ENCODE measurements at regions not wholly inside any gene's neighbourhood (a gene's known extent, or its start where the extent isn't known, plus 50 kb on each side); places are given as distances from the start of the nearest gene placed in this dataset.

DNA sequence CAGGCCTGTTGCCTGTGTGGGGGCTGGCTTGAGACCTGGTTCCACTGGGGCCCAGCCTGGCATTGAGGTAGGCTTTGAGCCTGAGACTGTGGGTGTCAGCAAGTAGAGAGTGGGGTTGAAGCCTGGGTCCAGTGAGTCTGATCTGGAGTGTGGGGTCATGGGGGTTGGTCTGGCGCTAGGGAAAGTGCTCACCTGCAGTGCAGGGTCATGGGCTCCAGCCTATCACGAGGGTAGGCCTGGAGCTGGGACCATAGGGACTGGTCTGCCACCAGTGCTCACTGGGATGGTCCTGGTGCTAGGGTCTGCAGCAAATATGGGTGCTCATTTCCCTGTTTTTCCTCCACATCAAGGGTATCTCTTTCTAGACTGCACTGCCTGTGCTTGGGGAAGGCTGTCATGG is 95.4 kb upstream of the KLF14 start:
- no peaks in the 10 kb centered on the region for H3K9me3 ChIP-seq (ENCODE audit: control insufficient read depth, low read depth, low read length)
- DNase-seq (ENCODE audit: low read depth, low spot score) = no peak
- H3K36me3 ChIP-seq (ENCODE audit: control insufficient read depth in 2 of 2, extremely low read depth in 1 of 2, insufficient read depth in 2 of 2, low read length in 2 of 2) = no peaks in the 10 kb centered on the region
- H3K4me1 ChIP-seq (ENCODE audit: control insufficient read depth, extremely low read depth, insufficient read depth, low read length) = no peaks in the 10 kb centered on the region
- no peaks in the 10 kb centered on the region for H3K9me1 ChIP-seq (ENCODE audit: control insufficient read depth, extremely low read depth, insufficient read depth, low read length)
- no peak overlapping the region for H3K4me3 ChIP-seq (ENCODE audit: control insufficient read depth in 2 of 3, extremely low read depth in 1 of 3, insufficient read depth in 2 of 3, low read depth in 1 of 3, low read length in 3 of 3)
- H3K79me2 ChIP-seq (ENCODE audit: control insufficient read depth, insufficient read depth, low read length) = no peaks in the 10 kb centered on the region
- no peak overlapping the region for H3K4me2 ChIP-seq (ENCODE audit: control insufficient read depth, extremely low read depth, insufficient read depth, low read depth, low read length)
- H4K20me1 ChIP-seq (ENCODE audit: control insufficient read depth, extremely low read depth, insufficient read depth, low read length) = no peaks in the 10 kb centered on the region
- H3K9ac ChIP-seq (ENCODE audit: control insufficient read depth, extremely low read depth, insufficient read depth, low read length) = no peak overlapping the region
- no peaks in the 10 kb centered on the region for H3K27me3 ChIP-seq (ENCODE audit: control insufficient read depth, extremely low read depth, insufficient read depth, low read length)
- TF ChIP-seq EZH2 (IDR thresholded peaks at IDR 0.05; ENCODE audit: low read length) = no peak
- TF ChIP-seq, protein P1, sequence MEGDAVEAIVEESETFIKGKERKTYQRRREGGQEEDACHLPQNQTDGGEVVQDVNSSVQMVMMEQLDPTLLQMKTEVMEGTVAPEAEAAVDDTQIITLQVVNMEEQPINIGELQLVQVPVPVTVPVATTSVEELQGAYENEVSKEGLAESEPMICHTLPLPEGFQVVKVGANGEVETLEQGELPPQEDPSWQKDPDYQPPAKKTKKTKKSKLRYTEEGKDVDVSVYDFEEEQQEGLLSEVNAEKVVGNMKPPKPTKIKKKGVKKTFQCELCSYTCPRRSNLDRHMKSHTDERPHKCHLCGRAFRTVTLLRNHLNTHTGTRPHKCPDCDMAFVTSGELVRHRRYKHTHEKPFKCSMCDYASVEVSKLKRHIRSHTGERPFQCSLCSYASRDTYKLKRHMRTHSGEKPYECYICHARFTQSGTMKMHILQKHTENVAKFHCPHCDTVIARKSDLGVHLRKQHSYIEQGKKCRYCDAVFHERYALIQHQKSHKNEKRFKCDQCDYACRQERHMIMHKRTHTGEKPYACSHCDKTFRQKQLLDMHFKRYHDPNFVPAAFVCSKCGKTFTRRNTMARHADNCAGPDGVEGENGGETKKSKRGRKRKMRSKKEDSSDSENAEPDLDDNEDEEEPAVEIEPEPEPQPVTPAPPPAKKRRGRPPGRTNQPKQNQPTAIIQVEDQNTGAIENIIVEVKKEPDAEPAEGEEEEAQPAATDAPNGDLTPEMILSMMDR (optimal IDR thresholded peaks at IDR 0.05 in 1 of 3, IDR thresholded peaks at IDR 0.05 in 1 of 3, conservative IDR thresholded peaks at IDR 0.05 in 1 of 3; ENCODE audit: extremely low read depth in 1 of 3, insufficient read depth in 2 of 3, low read length in 3 of 3) = no peak
- FAIRE-seq = no peak
- dilution Hi-C loops (cut with MboI; ENCODE audit: extremely low pct_ligation_motif_present, low sequenced_read_pairs) = no loop called here
- H2AFZ ChIP-seq (ENCODE audit: control insufficient read depth, low read length) = no peak overlapping the region
- H3K27ac ChIP-seq (ENCODE audit: control insufficient read depth, insufficient read depth, low read length) = no peak overlapping the region

DNA sequence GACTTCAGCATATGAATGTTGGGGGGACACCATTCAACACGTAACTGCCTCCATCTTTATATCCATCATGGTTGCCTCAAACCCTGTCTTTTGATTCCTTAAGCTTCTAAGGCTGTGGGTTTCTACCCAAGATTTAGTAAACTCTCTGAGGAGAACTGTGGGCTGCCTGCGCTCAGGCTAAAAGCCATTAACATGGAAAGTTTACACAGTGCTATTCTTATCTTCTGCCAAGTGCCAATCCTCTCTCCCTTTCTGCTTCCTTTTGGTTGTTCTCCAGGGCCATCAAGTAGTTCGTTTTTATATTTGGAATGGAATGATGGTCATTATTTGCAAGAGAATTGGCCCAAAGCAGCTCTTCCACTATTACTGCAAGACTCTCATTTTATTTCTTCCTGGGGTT is 97.3 kb upstream of the KLF14 start:
- H2AFZ ChIP-seq (ENCODE audit: control insufficient read depth, low read length) = no peak overlapping the region
- no peaks in the 10 kb centered on the region for H3K79me2 ChIP-seq (ENCODE audit: control insufficient read depth, insufficient read depth, low read length)
- H3K4me2 ChIP-seq (ENCODE audit: control insufficient read depth, extremely low read depth, insufficient read depth, low read depth, low read length) = no peak overlapping the region
- H3K9me3 ChIP-seq (ENCODE audit: control insufficient read depth, low read depth, low read length) = no peaks in the 10 kb centered on the region
- no peak overlapping the region for H3K27ac ChIP-seq (ENCODE audit: control insufficient read depth, insufficient read depth, low read length)
- FAIRE-seq = peak; percentile 56
- H4K20me1 ChIP-seq (ENCODE audit: control insufficient read depth, extremely low read depth, insufficient read depth, low read length) = no peaks in the 10 kb centered on the region
- no peaks in the 10 kb centered on the region for H3K9me1 ChIP-seq (ENCODE audit: control insufficient read depth, extremely low read depth, insufficient read depth, low read length)
- no peak overlapping the region for H3K4me3 ChIP-seq (ENCODE audit: control insufficient read depth in 2 of 3, extremely low read depth in 1 of 3, insufficient read depth in 2 of 3, low read depth in 1 of 3, low read length in 3 of 3)
- no peaks in the 10 kb centered on the region for H3K36me3 ChIP-seq (ENCODE audit: control insufficient read depth in 2 of 2, extremely low read depth in 1 of 2, insufficient read depth in 2 of 2, low read length in 2 of 2)
- H3K27me3 ChIP-seq (ENCODE audit: control insufficient read depth, extremely low read depth, insufficient read depth, low read length) = no peaks in the 10 kb centered on the region
- TF ChIP-seq EZH2 (IDR thresholded peaks at IDR 0.05; ENCODE audit: low read length) = no peak
- TF ChIP-seq, protein P1 (optimal IDR thresholded peaks at IDR 0.05 in 1 of 3, IDR thresholded peaks at IDR 0.05 in 1 of 3, conservative IDR thresholded peaks at IDR 0.05 in 1 of 3; ENCODE audit: extremely low read depth in 1 of 3, insufficient read depth in 2 of 3, low read length in 3 of 3) = no peak
- DNase-seq (ENCODE audit: low read depth, low spot score) = no peak
- dilution Hi-C loops (cut with MboI; ENCODE audit: extremely low pct_ligation_motif_present, low sequenced_read_pairs) = no loop called here
- no peaks in the 10 kb centered on the region for H3K4me1 ChIP-seq (ENCODE audit: control insufficient read depth, extremely low read depth, insufficient read depth, low read length)
- no peak overlapping the region for H3K9ac ChIP-seq (ENCODE audit: control insufficient read depth, extremely low read depth, insufficient read depth, low read length)

Measured in keratinocyte (primary cell).